Heart left ventricle (tissue), 16 donors: ENCODE measurements at regions not wholly inside any gene's neighbourhood (a gene's known extent, or its start where the extent isn't known, plus 50 kb on each side); places are given as distances from the start of the nearest gene placed in this dataset.

Experiments used
- ATAC-seq, 4 donors: fragments of 200-7000 bp; cut with Tn5 transposase; one replicate each; pipeline ENCODE4 v1.9.1; 2020 to 2022; ENCODE audit warnings: moderate library complexity in 4 of 4, mild to moderate bottlenecking in 3 of 4, moderate number of reproducible peaks in 1 of 4
- DNase-seq, 5 donors: peaks; one replicate each; pipeline ENCODE4 v3.0.0-alpha.2; 2020
- H3K27ac ChIP-seq, 12 donors: fragments of 200-600 bp; sonication (generic) in 4 of 12; one replicate each; pipeline versions ENCODE4 v1.5.0 to v1.8.0; 2016 to 2022; ENCODE audit warnings: mild to moderate bottlenecking in 2 of 12
- H3K27me3 ChIP-seq, 9 donors: fragments of 200-600 bp; sonication (generic) in 2 of 9; one replicate each; pipeline versions ENCODE4 v1.5.1 to v1.8.0; 2016 to 2022; ENCODE audit warnings: mild to moderate bottlenecking in 3 of 9
- H3K36me3 ChIP-seq, 9 donors: fragments of 200-600 bp; sonication (generic) in 2 of 9; one replicate each; pipeline versions ENCODE4 v1.5.0 to v1.8.0; 2018 to 2022; ENCODE audit warnings: mild to moderate bottlenecking in 2 of 9
- H3K4me1 ChIP-seq, 12 donors: fragments of 200-600 bp; sonication (generic) in 4 of 12; one replicate each; pipeline versions ENCODE4 v1.5.0 to v1.8.0; 2016 to 2022; ENCODE audit warnings: mild to moderate bottlenecking in 3 of 12
- H3K4me3 ChIP-seq, 12 donors: fragments of 200-600 bp; sonication (generic) in 4 of 12; one replicate each; pipeline versions ENCODE4 v1.5.0 to v1.8.0; 2017 to 2022; ENCODE audit warnings: mild to moderate bottlenecking in 9 of 12, moderate library complexity in 4 of 12
- H3K9me3 ChIP-seq, 12 donors: fragments of 200-600 bp; sonication (generic) in 4 of 12; one replicate each; pipeline versions ENCODE4 v1.5.0 to v1.8.0; 2016 to 2022; ENCODE audit warnings: mild to moderate bottlenecking in 1 of 12
- POLR2A ChIP-seq, 2 donors: fragments of 450-650 bp; IDR thresholded peaks; one replicate each; pipeline ENCODE4 v1.6.1; 2017; ENCODE audit warnings: antibody characterized with exemption in 2 of 2, mild to moderate bottlenecking in 2 of 2, moderate library complexity in 2 of 2
- WGBS, 4 donors: extraction: QIAGEN DNeasy Blood & Tissue Kit in 2 of 4; methylation state at CpG; one replicate each; pipeline versions ENCODE4 v1.1.5 to v1.1.7; 2013 to 2018; 5-methylcytosine and 5-hydroxymethylcytosine counted together
- intact Hi-C, 10 donors: fragments of 100-400 bp; cut with DNase I; formaldehyde crosslinking; loops; one replicate each; pipeline versions ENCODE4 v1.11.1 to v1.14.2; 2022
- TF ChIP-seq, protein P1 (sequence below), 12 donors: fragments of 200-600 bp; sonication (generic) in 4 of 12; IDR thresholded peaks; one replicate each; pipeline versions ENCODE4 v1.5.0 to v1.8.0; 2018 to 2022; ENCODE audit warnings: antibody characterized with exemption in 12 of 12, mild to moderate bottlenecking in 5 of 12
- donor health status: ischemic (EF 13 %, LVEDD 7.1; RV severe dilation, severe dysfunction).
- donor health status: healthy with polysubstance abuse.
- donor health status: DM: no; HTN: yes; CAD: no.
- donor health status: DM: no; HTN: no; CAD: no.
- donor health status: ischemic (EF 25% LVEDD 6.9; RV normal size, moderate dysfunction).
- donor health status: ischemic (EF 25% LVEDD 5.7; RV mildly dilated, moderate dysfunction).
- donor health status: healthy.
- donor health status: DM: yes; HTN: yes; CAD: no.
- donor health status: ischemic (EF 35%, LVEDD 5.7; RV mildly dilated, moderate dysfunction).
- donor health status: nonischemic (EF 11% LVEDD 7.7; RV severe dilation, severe dysfunction).
- donor health status: DM: yes; HTN: yes; CAD: no.
- donor health status: PGD.
- donor health status: ischemic (EF 29% LVEDD 5.4; RV normal size, mild dysfunction).
- donor health status: nonischemic (EF 23%, LVEDD 6.1; RV moderate dilation, normal function).

DNA sequence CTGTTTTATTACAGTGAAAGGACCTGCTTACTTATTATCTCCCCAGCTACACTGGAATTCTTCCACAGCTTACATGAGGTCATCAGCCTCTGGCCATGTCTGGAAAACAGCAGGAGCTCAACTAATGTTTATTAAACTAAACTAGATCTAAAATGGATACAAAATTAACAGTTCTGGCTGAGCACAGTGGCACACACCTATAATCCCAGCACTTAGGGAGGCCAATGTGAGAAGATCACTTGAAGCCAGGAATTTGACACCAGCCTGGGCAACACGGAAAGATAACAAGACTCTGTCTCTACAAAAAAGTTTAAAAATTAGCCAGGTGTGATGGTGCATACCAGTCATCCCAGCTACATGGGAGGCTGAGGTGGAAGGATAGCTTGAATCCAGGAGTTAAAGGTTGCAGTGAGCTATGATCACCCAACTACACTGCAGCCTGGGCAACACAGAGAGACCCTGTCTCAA is 220.8 kb upstream of the MARCKS start:
- Histone ChIP-seq H3K27ac (no peak overlapping the region), H3K36me3 (no peaks in the 10 kb centered on the region), H3K4me1 (peaks cover 0 to 48% (median 13%) of the 10 kb centered on the region in 12 donors), H3K27me3 (no peaks in the 10 kb centered on the region), H3K9me3 (no peaks in the 10 kb centered on the region), H3K4me3 (no peak overlapping the region)
- intact Hi-C loops: no loop called here
- DNase-seq (no peak), ATAC-seq (no peak)
- TF ChIP-seq, protein P1, sequence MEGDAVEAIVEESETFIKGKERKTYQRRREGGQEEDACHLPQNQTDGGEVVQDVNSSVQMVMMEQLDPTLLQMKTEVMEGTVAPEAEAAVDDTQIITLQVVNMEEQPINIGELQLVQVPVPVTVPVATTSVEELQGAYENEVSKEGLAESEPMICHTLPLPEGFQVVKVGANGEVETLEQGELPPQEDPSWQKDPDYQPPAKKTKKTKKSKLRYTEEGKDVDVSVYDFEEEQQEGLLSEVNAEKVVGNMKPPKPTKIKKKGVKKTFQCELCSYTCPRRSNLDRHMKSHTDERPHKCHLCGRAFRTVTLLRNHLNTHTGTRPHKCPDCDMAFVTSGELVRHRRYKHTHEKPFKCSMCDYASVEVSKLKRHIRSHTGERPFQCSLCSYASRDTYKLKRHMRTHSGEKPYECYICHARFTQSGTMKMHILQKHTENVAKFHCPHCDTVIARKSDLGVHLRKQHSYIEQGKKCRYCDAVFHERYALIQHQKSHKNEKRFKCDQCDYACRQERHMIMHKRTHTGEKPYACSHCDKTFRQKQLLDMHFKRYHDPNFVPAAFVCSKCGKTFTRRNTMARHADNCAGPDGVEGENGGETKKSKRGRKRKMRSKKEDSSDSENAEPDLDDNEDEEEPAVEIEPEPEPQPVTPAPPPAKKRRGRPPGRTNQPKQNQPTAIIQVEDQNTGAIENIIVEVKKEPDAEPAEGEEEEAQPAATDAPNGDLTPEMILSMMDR (IDR thresholded peaks at IDR 0.05): no peak
- TF ChIP-seq POLR2A (IDR thresholded peaks at IDR 0.05): no peak
- WGBS, 4 donors: 65 to 88% (median 76%) methylated on average over 1 of the region's 1 CpG

DNA sequence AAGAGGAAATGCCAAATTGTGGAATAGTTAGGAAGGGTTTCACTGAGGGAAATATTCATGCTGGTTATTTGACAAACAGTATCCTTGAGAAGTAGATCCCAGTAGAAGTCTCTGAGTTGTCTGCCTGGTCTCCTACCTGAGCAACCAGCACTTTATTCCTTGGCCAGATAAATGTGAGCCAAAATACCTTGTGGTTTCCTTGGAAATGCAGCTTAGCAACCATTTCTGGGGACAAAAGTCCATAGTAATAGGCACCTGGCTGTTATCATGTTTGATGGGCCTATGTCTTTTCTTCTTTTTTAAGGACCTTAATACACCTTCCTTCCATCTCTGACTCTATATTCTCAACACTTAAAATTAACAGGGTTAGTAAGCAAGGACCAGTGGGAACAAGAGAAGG is 217.1 kb upstream of the MARCKS start:
- H3K4me3 ChIP-seq: no peak overlapping the region
- no peaks in the 10 kb centered on the region for H3K9me3 ChIP-seq
- DNase-seq (no peak), ATAC-seq (no peak)
- H3K36me3 ChIP-seq: no peaks in the 10 kb centered on the region
- TF ChIP-seq POLR2A (IDR thresholded peaks at IDR 0.05): no peak
- TF ChIP-seq, protein P1 (IDR thresholded peaks at IDR 0.05): no peak
- no peak overlapping the region for H3K27ac ChIP-seq
- intact Hi-C loops: no loop called here
- peaks cover 0 to 30% (median 2%) of the 10 kb centered on the region in 12 donors for H3K4me1 ChIP-seq
- H3K27me3 ChIP-seq: no peaks in the 10 kb centered on the region

DNA sequence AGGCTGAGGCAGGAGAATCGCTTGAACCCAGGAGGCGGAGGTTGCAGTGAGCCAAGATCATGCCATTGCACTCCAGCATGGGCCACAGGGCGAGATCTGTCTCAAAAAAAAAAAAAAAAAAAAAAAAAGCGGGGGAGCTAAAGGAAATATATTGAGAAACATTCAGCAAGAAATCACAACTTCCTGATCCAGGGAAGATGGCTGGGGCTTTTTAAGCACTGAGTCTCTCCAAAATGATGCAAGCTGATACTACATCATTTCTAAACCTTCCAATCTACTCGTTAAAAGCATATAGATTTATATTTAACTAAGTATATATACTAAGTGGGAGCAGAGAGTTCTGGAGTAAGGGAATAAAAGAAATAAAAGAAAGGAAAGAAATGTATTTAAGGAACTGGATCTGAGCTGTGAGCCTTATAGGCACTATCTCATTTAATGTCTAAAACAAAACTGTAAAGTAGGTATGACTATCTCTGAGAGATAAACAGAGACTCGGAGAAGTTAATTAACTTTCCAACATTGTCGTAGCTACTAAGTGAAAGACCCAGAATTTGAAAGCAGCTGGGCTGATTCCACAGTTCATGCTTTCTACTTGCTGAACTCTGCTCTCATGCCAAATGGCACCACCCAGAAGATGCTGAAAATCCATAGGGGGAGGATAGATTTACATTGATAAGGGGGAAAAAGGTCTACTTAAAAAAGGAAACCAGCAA is 215.0 kb upstream of the MARCKS start:
- H3K27me3 ChIP-seq: no peaks in the 10 kb centered on the region
- intact Hi-C loops: no loop called here
- H3K4me1 ChIP-seq: peaks cover 0 to 20% (median 2%) of the 10 kb centered on the region in 12 donors
- ATAC-seq (no peak), DNase-seq (no peak)
- no peak overlapping the region for H3K4me3 ChIP-seq
- no peak overlapping the region for H3K27ac ChIP-seq
- no peak for TF ChIP-seq POLR2A (IDR thresholded peaks at IDR 0.05)
- TF ChIP-seq, protein P1 (IDR thresholded peaks at IDR 0.05): no peak
- no peaks in the 10 kb centered on the region for H3K36me3 ChIP-seq
- 86 to 90% (median 86%) methylated on average over 7 of the region's 7 CpGs for WGBS, 4 donors
- H3K9me3 ChIP-seq: no peaks in the 10 kb centered on the region

DNA sequence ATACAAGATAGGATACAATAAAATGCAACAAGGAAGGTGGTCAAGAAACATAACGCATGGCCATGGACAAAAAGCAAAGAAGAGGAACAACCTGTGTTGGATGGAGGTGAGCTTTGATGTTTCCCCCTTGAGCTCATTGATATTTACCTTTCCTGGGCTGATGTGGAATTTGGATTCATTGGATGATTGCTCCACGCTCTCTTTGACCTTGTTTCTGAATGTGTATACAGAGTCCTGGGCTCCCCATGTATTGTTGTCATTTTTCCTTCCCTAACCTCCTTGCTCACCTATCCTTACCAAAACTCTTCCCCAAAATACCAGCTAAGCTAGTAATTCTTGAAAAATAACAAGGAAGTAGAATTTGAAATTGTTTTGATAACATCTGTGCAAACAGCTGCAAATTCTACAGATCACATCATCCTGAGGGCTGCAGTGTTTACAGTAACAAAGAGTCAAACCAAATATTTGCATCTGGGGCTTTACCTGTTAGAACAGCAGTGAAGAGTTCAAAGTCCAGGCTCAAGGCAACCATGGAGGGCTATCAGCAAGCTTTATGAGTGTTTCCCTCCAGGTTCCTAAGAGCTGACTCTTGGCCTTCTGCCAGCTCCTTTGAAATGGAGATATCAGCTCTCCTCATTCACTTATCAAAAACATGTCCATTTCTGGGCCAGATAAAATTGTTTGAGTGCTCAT is 214.3 kb upstream of the MARCKS start:
- ATAC-seq: peak in 2 of 4 donors; percentile 26 to 58
- H3K4me1 ChIP-seq: peaks cover 0 to 23% (median 2%) of the 10 kb centered on the region in 12 donors
- no peaks in the 10 kb centered on the region for H3K27me3 ChIP-seq
- no peak overlapping the region for H3K4me3 ChIP-seq
- no peaks in the 10 kb centered on the region for H3K36me3 ChIP-seq
- TF ChIP-seq POLR2A (IDR thresholded peaks at IDR 0.05): no peak
- TF ChIP-seq, protein P1 (IDR thresholded peaks at IDR 0.05): no peak
- intact Hi-C loops: no loop called here
- H3K9me3 ChIP-seq: no peaks in the 10 kb centered on the region
- DNase-seq: peak in 1 of 5 donors; percentile 24
- H3K27ac ChIP-seq: no peak overlapping the region
- WGBS, 4 donors: 72 to 96% (median 92%) methylated on average over 2 of the region's 2 CpGs
